Osteoblast (primary cell): ENCODE measurements at regions not wholly inside any gene's neighbourhood (a gene's known extent, or its start where the extent isn't known, plus 50 kb on each side); places are given as distances from the start of the nearest gene placed in this dataset.
A peak's percentile ranks its signal among the peaks of the same experiment; 100 is the strongest.

ENCODE experiments used
- DNase-seq: peaks from one replicate; pipeline ENCODE4 v3.0.0; 2011; ENCODE audit warnings: low spot score, mixed read lengths; ENCODE audit not compliant: insufficient read length; ENCODE audit errors: missing footprints
- H2AFZ ChIP-seq: 2 replicates; pipeline ENCODE4 v1.6.0; 2011; ENCODE audit warnings: mild to moderate bottlenecking, low read length
- H3K27ac ChIP-seq: 2 replicates; pipeline ENCODE4 v1.5.1; 2011; ENCODE audit warnings: mild to moderate bottlenecking, low read depth, low read length, moderate library complexity
- H3K27me3 ChIP-seq: 2 replicates; pipeline ENCODE4 v1.6.0; 2012; ENCODE audit warnings: mild to moderate bottlenecking, control low read depth, inconsistent platforms, low read length, moderate library complexity; ENCODE audit not compliant: insufficient read depth
- H3K36me3 ChIP-seq: 2 replicates; pipeline ENCODE4 v1.5.1; 2011; ENCODE audit warnings: mild to moderate bottlenecking, low read length, control low read depth, moderate library complexity; ENCODE audit not compliant: insufficient read depth
- H3K4me1 ChIP-seq: 2 replicates; pipeline ENCODE4 v1.5.1; 2011; ENCODE audit warnings: mild to moderate bottlenecking, low read length, control low read depth, moderate library complexity; ENCODE audit not compliant: insufficient read depth
- H3K4me2 ChIP-seq: 2 replicates; pipeline ENCODE4 v1.6.0; 2011; ENCODE audit warnings: mild to moderate bottlenecking, low read length; ENCODE audit not compliant: insufficient read depth
- H3K4me3 ChIP-seq: fragments of 200-600 bp; sonication (generic); 3 replicates; pipeline ENCODE4 v1.5.1; 2012; ENCODE audit warnings: mild to moderate bottlenecking, low read length, inconsistent platforms; ENCODE audit not compliant: insufficient read depth
- H3K79me2 ChIP-seq: 2 replicates; pipeline ENCODE4 v1.6.0; 2012; ENCODE audit warnings: mild to moderate bottlenecking, low read length, control low read depth, inconsistent platforms; ENCODE audit not compliant: insufficient read depth
- H3K9me3 ChIP-seq: 2 replicates; pipeline ENCODE4 v1.5.1; 2011; ENCODE audit warnings: low read depth, low read length, control low read depth
- H4K20me1 ChIP-seq: 2 replicates; pipeline ENCODE4 v1.6.0; 2012; ENCODE audit warnings: mild to moderate bottlenecking, low read length, control low read depth; ENCODE audit not compliant: insufficient read depth
- CTCF ChIP-seq: IDR thresholded peaks from 2 replicates; pipeline ENCODE4 v1.5.1; 2011; ENCODE audit warnings: mild to moderate bottlenecking, low read depth, low read length, moderate library complexity; ENCODE audit errors: extremely low read depth

DNA sequence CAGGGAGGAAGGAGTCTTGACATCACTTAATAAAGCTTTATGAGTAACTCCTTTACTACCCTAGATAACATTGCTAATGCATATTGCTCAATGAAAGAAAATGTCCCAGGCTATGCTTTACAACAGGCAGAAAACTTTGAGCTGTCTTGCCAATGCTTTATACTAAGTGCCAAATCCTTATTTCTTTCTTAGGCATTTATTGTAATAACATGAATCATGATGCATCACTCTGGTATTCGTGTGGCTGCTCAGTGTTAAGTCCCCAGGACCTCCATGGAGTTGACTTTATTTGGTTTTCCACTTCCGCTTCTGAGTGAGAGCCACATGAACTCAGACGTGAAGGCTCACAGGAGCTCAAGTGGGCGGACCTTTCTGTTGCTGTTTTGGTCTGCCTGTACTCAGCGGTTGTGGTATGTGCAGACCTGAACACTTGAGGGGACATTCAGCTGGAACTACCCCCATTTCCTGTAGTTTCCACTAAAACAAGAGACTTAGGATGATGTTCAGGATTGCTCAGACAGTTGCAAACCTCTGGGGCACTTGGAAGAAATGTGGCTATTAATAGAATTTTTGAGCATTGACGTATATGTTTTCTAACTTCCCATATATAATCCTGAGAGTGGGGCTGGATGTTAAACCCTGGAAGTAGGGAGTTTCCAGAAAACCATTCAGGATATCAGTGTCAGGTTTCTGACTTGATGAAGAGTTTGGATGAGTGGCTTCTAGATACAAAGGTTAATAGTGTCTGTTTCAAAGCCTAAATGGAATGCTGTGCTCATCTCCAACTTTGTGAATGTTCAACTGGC lies 258.6 kb downstream of the MSRB3 start:
- Histone ChIP-seq H3K36me3 (no peaks in the 10 kb centered on the region), H3K27ac (peak overlapping the region; percentile 95), H3K9me3 (peaks cover 14% of the 10 kb centered on the region), H3K27me3 (no peaks in the 10 kb centered on the region), H4K20me1 (no peaks in the 10 kb centered on the region), H3K4me2 (peak overlapping the region; percentile 22), H3K4me1 (peaks cover 58% of the 10 kb centered on the region), H3K79me2 (no peaks in the 10 kb centered on the region), H3K4me3 (no peak overlapping the region), H2AFZ (no peak overlapping the region)
- DNase-seq, result peak; percentile 77
- TF ChIP-seq CTCF, result no peak

- Histone ChIP-seq H3K4me2 (peak overlapping the region; percentile 22), H2AFZ (no peak overlapping the region)
- no peak for TF ChIP-seq CTCF
Observed at GRCh38 chr12:65537978-65538377, 259.5 kb downstream of the MSRB3 start.

GRCh38 chr12:65539023-65539422 lies 260.5 kb downstream of the MSRB3 start:
- TF ChIP-seq CTCF, result no peak
- H3K9me3 ChIP-seq, result peaks cover 14% of the 10 kb centered on the region
- no peak overlapping the region for H3K4me3 ChIP-seq
- no peaks in the 10 kb centered on the region for H3K79me2 ChIP-seq
- H4K20me1 ChIP-seq, result no peaks in the 10 kb centered on the region
- no peak overlapping the region for H3K27ac ChIP-seq
- no peak overlapping the region for H2AFZ ChIP-seq
- H3K4me2 ChIP-seq, result no peak overlapping the region
- H3K4me1 ChIP-seq, result peaks cover 40% of the 10 kb centered on the region
- DNase-seq, result no peak
- no peaks in the 10 kb centered on the region for H3K36me3 ChIP-seq
- H3K27me3 ChIP-seq, result no peaks in the 10 kb centered on the region

More at GRCh38 chr12:65537978-65538377, 259.5 kb downstream of the MSRB3 start:
- Histone ChIP-seq H4K20me1 (no peaks in the 10 kb centered on the region), H3K27me3 (no peaks in the 10 kb centered on the region), H3K27ac (peak overlapping the region; percentile 95), H3K36me3 (no peaks in the 10 kb centered on the region), H3K4me1 (peaks cover 50% of the 10 kb centered on the region), H3K9me3 (peaks cover 14% of the 10 kb centered on the region), H3K79me2 (no peaks in the 10 kb centered on the region), H3K4me3 (no peak overlapping the region)
- DNase-seq, result no peak

DNA sequence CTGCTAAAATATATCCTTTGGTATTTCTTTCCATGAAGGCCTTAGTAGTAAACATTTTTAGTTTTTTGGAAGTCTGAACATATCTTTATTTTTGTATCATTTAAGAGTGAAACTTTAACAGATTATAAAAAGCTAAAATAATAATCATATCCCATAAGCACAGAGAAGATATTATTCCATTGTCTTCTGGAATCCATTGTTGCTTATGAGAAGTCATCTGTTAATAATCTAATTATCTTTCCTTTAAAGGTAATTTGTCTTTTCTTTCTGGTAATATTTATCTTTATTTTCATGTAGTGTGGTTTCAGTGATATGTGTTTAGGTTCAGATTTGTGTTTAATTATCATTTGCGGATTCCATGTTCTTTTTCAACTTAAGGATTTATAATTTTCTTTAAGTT lies 261.7 kb downstream of the MSRB3 start:
- H2AFZ ChIP-seq, result no peak overlapping the region
- H3K4me2 ChIP-seq, result no peak overlapping the region
- H3K4me1 ChIP-seq, result peaks cover 28% of the 10 kb centered on the region
- no peaks in the 10 kb centered on the region for H3K27me3 ChIP-seq
- no peak overlapping the region for H3K27ac ChIP-seq
- no peak for TF ChIP-seq CTCF
- DNase-seq, result no peak
- H3K4me3 ChIP-seq, result no peak overlapping the region
- no peaks in the 10 kb centered on the region for H3K36me3 ChIP-seq
- no peaks in the 10 kb centered on the region for H4K20me1 ChIP-seq
- H3K9me3 ChIP-seq, result peaks cover 14% of the 10 kb centered on the region
- H3K79me2 ChIP-seq, result no peaks in the 10 kb centered on the region
